Neural cell (in vitro differentiated cells): ENCODE measurements at regions not wholly inside any gene's neighbourhood (a gene's known extent, or its start where the extent isn't known, plus 50 kb on each side); places are given as distances from the start of the nearest gene placed in this dataset.

Source experiments
- CTCF ChIP-seq: fragments of 450-650 bp; IDR thresholded peaks from 2 replicates; pipeline ENCODE4 v1.5.1; 2014; ENCODE audit warnings: antibody characterized with exemption, mild to moderate bottlenecking, moderate library complexity; ENCODE audit not compliant: poor library complexity, severe bottlenecking
- EP300 ChIP-seq: fragments of 450-650 bp; conservative IDR thresholded peaks from 2 replicates; pipeline ENCODE4 v1.6.1; 2014; ENCODE audit warnings: antibody characterized with exemption, mild to moderate bottlenecking, moderate library complexity; ENCODE audit not compliant: poor library complexity, severe bottlenecking
- EZH2 ChIP-seq: fragments of 200-600, 300-800 bp; shearing (Covaris generic), sonication (generic); IDR thresholded peaks from 2 replicates; pipeline ENCODE4 v1.6.1; 2014; ENCODE audit warnings: antibody characterized with exemption, low read length, borderline replicate concordance, mild to moderate bottlenecking; ENCODE audit not compliant: insufficient read depth, poor library complexity, severe bottlenecking
- SMC3 ChIP-seq: fragments of 450-650 bp; conservative IDR thresholded peaks from 2 replicates; pipeline ENCODE4 v1.6.1; 2014; ENCODE audit warnings: antibody characterized with exemption, mild to moderate bottlenecking, moderate library complexity; ENCODE audit not compliant: poor library complexity

GRCh38 chr2:150627526-150627925 lies 140.1 kb upstream of the RND3 start:
- TF ChIP-seq CTCF (no peak), EP300 (no peak), EZH2 (no peak), SMC3 (no peak)
